Panc1 (cell line): ENCODE measurements at regions not wholly inside any gene's neighbourhood (a gene's known extent, or its start where the extent isn't known, plus 50 kb on each side); places are given as distances from the start of the nearest gene placed in this dataset.

Experiments used
- ATAC-seq: fragments of 200-7000 bp; cut with Tn5 transposase; 2 replicates; pipeline ENCODE4 v1.9.1; 2020; ENCODE audit warnings: mild to moderate bottlenecking, moderate library complexity
- BruUV-seq: library from RNA; stranded (reverse); fragments of 400-500 nt; replicated peaks from 2 replicates; lab custom pipeline; 2021; lab: Mats Ljungman, UMichigan
- CTCF ChIA-PET: fragments of 300-600 bp; sonication (Branson Sonifier 250); formaldehyde crosslinking; loops from one replicate; lab custom pipeline; 2022; ENCODE audit warnings: antibody characterized with exemption; lab: Charles Lee
- POLR2A ChIA-PET: fragments of 300-600 bp; sonication (Branson Sonifier 250); formaldehyde crosslinking; loops from one replicate; lab custom pipeline; 2022; ENCODE audit warnings: antibody characterized with exemption; lab: Charles Lee
- DNase-seq: peaks from one replicate; pipeline ENCODE4 v3.0.0-alpha.2; 2010; ENCODE audit warnings: low read depth, low spot score
- H3K27ac ChIP-seq: 2 replicates; pipeline ENCODE4 v1.5.1; 2011; ENCODE audit warnings: mild to moderate bottlenecking, low read length, inconsistent platforms
- H3K27me3 ChIP-seq: fragments of 200-500 bp; sonication (Bioruptor generic); 2 replicates; pipeline ENCODE4 v1.6.0; 2014; ENCODE audit warnings: low read length, inconsistent platforms; ENCODE audit not compliant: control insufficient read depth, insufficient read depth
- H3K36me3 ChIP-seq: fragments of 200-500 bp; sonication (Bioruptor generic); 2 replicates; pipeline ENCODE4 v1.5.1; 2014; ENCODE audit warnings: inconsistent platforms, mild to moderate bottlenecking, low read length, moderate library complexity; ENCODE audit not compliant: control insufficient read depth, insufficient read depth
- H3K4me1 ChIP-seq: 2 replicates; pipeline ENCODE4 v1.5.1; 2011; ENCODE audit warnings: inconsistent platforms, mild to moderate bottlenecking, low read length, moderate library complexity; ENCODE audit not compliant: control insufficient read depth, insufficient read depth
- H3K4me3 ChIP-seq, 2 experiments: 2 replicates each; pipeline ENCODE4 v1.5.1; 2011 to 2012; ENCODE audit warnings: low read depth in 2 of 2, low read length in 2 of 2, mild to moderate bottlenecking in 2 of 2, inconsistent platforms in 1 of 2, moderate library complexity in 1 of 2
- H3K9me3 ChIP-seq: fragments of 200-500 bp; sonication (Bioruptor generic); 2 replicates; pipeline ENCODE4 v1.5.1; 2014; ENCODE audit warnings: low read depth, mild to moderate bottlenecking, inconsistent platforms, low read length, moderate library complexity; ENCODE audit not compliant: control insufficient read depth, insufficient read depth
- CTCF ChIP-seq: fragments of 450-650 bp; IDR thresholded peaks from 2 replicates; pipeline ENCODE4 v1.5.1; 2017; ENCODE audit warnings: mild to moderate bottlenecking
- POLR2AphosphoS5 ChIP-seq: IDR thresholded peaks from 2 replicates; pipeline ENCODE4 v1.6.1; 2012; ENCODE audit warnings: mild to moderate bottlenecking, low read depth, low read length, moderate library complexity
- REST ChIP-seq, 2 experiments: IDR thresholded peaks; 2 replicates each; pipeline ENCODE4 v1.6.1; 2011 to 2012; ENCODE audit warnings: low read depth in 2 of 2, control low read depth in 1 of 2, low read length in 1 of 2, mild to moderate bottlenecking in 1 of 2, moderate library complexity in 1 of 2; ENCODE audit not compliant: insufficient read depth in 1 of 2
- SIN3A ChIP-seq: IDR thresholded peaks from 2 replicates; pipeline ENCODE4 v1.6.1; 2012; ENCODE audit warnings: low read depth, mild to moderate bottlenecking, low read length, moderate library complexity, borderline replicate concordance; ENCODE audit not compliant: insufficient read depth
- TCF7L2 ChIP-seq: IDR thresholded peaks from 2 replicates; pipeline ENCODE4 v1.6.1; 2011; ENCODE audit warnings: mild to moderate bottlenecking, low read depth, low read length, inconsistent platforms
- in situ Hi-C: cut with HindIII; loops from 2 replicates; pipeline ENCODE4 v1.10.0; 2016; ENCODE audit warnings: low sequenced_read_pairs, low pct_unique_long_range_greater_than_20kb
- intact Hi-C: fragments of 100-400 bp; cut with micrococcal nuclease; formaldehyde crosslinking; loops from one replicate; pipeline ENCODE4 v1.10.0; 2022; ENCODE audit not compliant: unreplicated experiment

- no peaks in the 10 kb centered on the region for H3K9me3 ChIP-seq
- no peak overlapping the region for H3K27ac ChIP-seq
- ATAC-seq: no peak
- H3K4me3 ChIP-seq: no peak overlapping the region
- no TSS peak for BruUV-seq
- no peak for DNase-seq
- H3K27me3 ChIP-seq: no peaks in the 10 kb centered on the region
- TF ChIP-seq REST (IDR thresholded peaks at IDR 0.05; ENCODE audit: insufficient read depth in 1 of 2, low read depth in 2 of 2, low read length in 1 of 2) (no peak), CTCF (no peak), POLR2AphosphoS5 (no peak), TCF7L2 (no peak), SIN3A (no peak)
- intact Hi-C loops: no loop called here
- in situ Hi-C loops: no loop called here
- ChIA-PET CTCF (no interaction called here), POLR2A (no interaction called here)
- H3K36me3 ChIP-seq: no peaks in the 10 kb centered on the region
- no peaks in the 10 kb centered on the region for H3K4me1 ChIP-seq
Measured at GRCh38 chr1:222399197-222399596, 148.7 kb downstream of the HHIPL2 start.

GRCh38 chr1:222394224-222394623 is 153.7 kb downstream of the HHIPL2 start:
- ChIA-PET CTCF (no interaction called here), POLR2A (no interaction called here)
- in situ Hi-C loops: no loop called here
- no peak overlapping the region for H3K4me3 ChIP-seq
- BruUV-seq: no TSS peak
- no peak overlapping the region for H3K27ac ChIP-seq
- TF ChIP-seq SIN3A (no peak), POLR2AphosphoS5 (no peak), TCF7L2 (no peak), CTCF (no peak), REST (IDR thresholded peaks at IDR 0.05; ENCODE audit: insufficient read depth in 1 of 2, low read depth in 2 of 2, low read length in 1 of 2) (no peak)
- no peaks in the 10 kb centered on the region for H3K27me3 ChIP-seq
- no peak for DNase-seq
- intact Hi-C loops: no loop called here
- H3K9me3 ChIP-seq: no peaks in the 10 kb centered on the region
- no peaks in the 10 kb centered on the region for H3K4me1 ChIP-seq
- no peak for ATAC-seq
- H3K36me3 ChIP-seq: no peaks in the 10 kb centered on the region
